HepG2 (cell line): ENCODE measurements at regions not wholly inside any gene's neighbourhood (a gene's known extent, or its start where the extent isn't known, plus 50 kb on each side); places are given as distances from the start of the nearest gene placed in this dataset.

ENCODE experiments used
- ATAC-seq: fragments of 200-7000 bp; cut with Tn5 transposase; 3 replicates; pipeline ENCODE4 v1.9.1; 2020; ENCODE audit warnings: mild to moderate bottlenecking, moderate library complexity
- BruUV-seq: library from RNA; stranded (reverse); fragments of 400-500 nt; replicated peaks from 2 replicates; lab custom pipeline; 2021; lab: Mats Ljungman, UMichigan
- CTCF ChIA-PET: fragments of 300-600 bp; formaldehyde crosslinking; extraction: SDS; loops from one replicate; lab custom pipeline; 2021; ENCODE audit warnings: low total read pairs, inconsistent platforms, low intra/inter-chr PET ratio; lab: Yijun Ruan, JAX
- POLR2A ChIA-PET: fragments of 350-600 bp; sonication (Branson Sonifier 250); formaldehyde crosslinking; loops from one replicate; lab custom pipeline; 2020; ENCODE audit warnings: antibody characterized with exemption, inconsistent platforms; lab: Yijun Ruan, JAX
- DNase-seq: peaks from one replicate; pipeline ENCODE4 v3.0.0-alpha.2; 2015; ENCODE audit warnings: low spot score
- FAIRE-seq: peaks from 3 replicates; lab custom pipeline; 2011; peaks lifted over from hg19 to GRCh38; lab: Jason Lieb, UNC
- H2AFZ ChIP-seq: one replicate; pipeline ENCODE4 v1.6.1; 2011; ENCODE audit warnings: low read length, inconsistent platforms
- H3K27ac ChIP-seq: fragments of 300-600 bp; 3 replicates; pipeline ENCODE4 v1.8.0; 2011; ENCODE audit warnings: mixed run types, mild to moderate bottlenecking, mixed read lengths, low read length, inconsistent platforms; ENCODE audit not compliant: insufficient read depth; ENCODE audit errors: extremely low read length
- H3K27me3 ChIP-seq, 2 experiments: fragments of 200-600 bp in 1 of 2; 2 replicates in 1 of 2; 3 replicates in 1 of 2; pipeline versions ENCODE4 v1.6.0 to v1.8.0; 2011; ENCODE audit warnings: low read length in 2 of 2, mild to moderate bottlenecking in 2 of 2, moderate library complexity in 2 of 2, inconsistent platforms in 1 of 2; ENCODE audit not compliant: insufficient read depth in 2 of 2, control insufficient read depth in 1 of 2
- H3K36me3 ChIP-seq, 2 experiments: fragments of 200-600 bp in 1 of 2; replicated peaks in 1 of 2; 2 replicates in 1 of 2; 3 replicates in 1 of 2; pipeline versions ENCODE4 v1.5.1 to v1.8.0; 2011; ENCODE audit warnings: low read length in 2 of 2, inconsistent platforms in 1 of 2; ENCODE audit not compliant: insufficient read depth in 2 of 2, control insufficient read depth in 1 of 2
- H3K4me1 ChIP-seq: 2 replicates; pipeline ENCODE4 v1.5.1; 2012; ENCODE audit warnings: low read length, inconsistent platforms; ENCODE audit not compliant: insufficient read depth
- H3K4me2 ChIP-seq: 2 replicates; pipeline ENCODE4 v1.6.0; 2011; ENCODE audit warnings: low read depth, low read length, inconsistent platforms
- H3K4me3 ChIP-seq, 3 experiments: fragments of 200-600 bp in 1 of 3; sonication (generic), shearing (Covaris generic) in 1 of 3; replicated peaks in 1 of 3; 2 replicates each; pipeline ENCODE4 v1.5.1; 2011 to 2016; ENCODE audit warnings: low read length in 3 of 3, inconsistent platforms in 2 of 3, low read depth in 2 of 3, mild to moderate bottlenecking in 2 of 3, control low read depth in 1 of 3, mixed read lengths in 1 of 3; ENCODE audit not compliant: insufficient read depth in 1 of 3
- H3K79me2 ChIP-seq: one replicate; pipeline ENCODE4 v1.6.1; 2011; ENCODE audit warnings: low read length, inconsistent platforms; ENCODE audit not compliant: insufficient read depth
- H3K9ac ChIP-seq: 2 replicates; pipeline ENCODE4 v1.6.0; 2011; ENCODE audit warnings: mild to moderate bottlenecking, low read depth, low read length, inconsistent platforms; ENCODE audit not compliant: insufficient read depth
- H3K9me3 ChIP-seq: 2 replicates; pipeline ENCODE4 v1.5.1; 2012; ENCODE audit warnings: mild to moderate bottlenecking, low read length
- H4K20me1 ChIP-seq: 2 replicates; pipeline ENCODE4 v1.6.0; 2011; ENCODE audit warnings: inconsistent platforms, mild to moderate bottlenecking, low read length, moderate library complexity; ENCODE audit not compliant: insufficient read depth
- HNRNPUL1 ChIP-seq: fragments of 200-400 bp; formaldehyde crosslinking; IDR thresholded peaks from 2 replicates; pipeline ENCODE4 v1.6.1; 2017; ENCODE audit warnings: low read depth, mild to moderate bottlenecking, low read length, moderate library complexity
- HOXA7 ChIP-seq: sonication (generic); formaldehyde crosslinking; IDR thresholded peaks from 2 replicates; pipeline ENCODE4 v1.8.1; 2022; ENCODE audit warnings: mild to moderate bottlenecking, missing genetic modification reagents, moderate library complexity
- KLF15 ChIP-seq: sonication (generic); formaldehyde crosslinking; IDR thresholded peaks from 2 replicates; pipeline ENCODE4 v1.8.1; 2023; ENCODE audit warnings: borderline replicate concordance, mild to moderate bottlenecking, inconsistent platforms, missing genetic modification reagents, mixed read lengths
- NR0B2 ChIP-seq: sonication (generic); formaldehyde crosslinking; IDR thresholded peaks from 2 replicates; pipeline ENCODE4 v1.4.0; 2020; ENCODE audit warnings: mild to moderate bottlenecking, missing genetic modification reagents
- SKIL ChIP-seq: sonication (generic); formaldehyde crosslinking; IDR thresholded peaks from 2 replicates; pipeline ENCODE4 v1.8.0; 2022; ENCODE audit warnings: missing genetic modification reagents, mild to moderate bottlenecking, moderate library complexity, borderline replicate concordance
- SRSF1 ChIP-seq: fragments of 200-400 bp; formaldehyde crosslinking; optimal IDR thresholded peaks from 2 replicates; pipeline ENCODE3; 2017; ENCODE audit warnings: mild to moderate bottlenecking, low read depth, low read length, moderate library complexity
- WIZ ChIP-seq: sonication (generic); formaldehyde crosslinking; IDR thresholded peaks from 2 replicates; pipeline ENCODE4 v1.5.1; 2020; ENCODE audit warnings: mild to moderate bottlenecking, missing genetic modification reagents
- YEATS2 ChIP-seq: sonication (generic); formaldehyde crosslinking; IDR thresholded peaks from 2 replicates; pipeline ENCODE4 v1.4.0; 2020; ENCODE audit warnings: missing genetic modification reagents, borderline replicate concordance
- ZBTB42 ChIP-seq: sonication (generic); formaldehyde crosslinking; IDR thresholded peaks from 2 replicates; pipeline ENCODE4 v1.5.0; 2020; ENCODE audit warnings: mild to moderate bottlenecking, missing genetic modification reagents
- ZNF558 ChIP-seq: sonication (generic); formaldehyde crosslinking; IDR thresholded peaks from 2 replicates; pipeline ENCODE4 v1.9.0; 2022; ENCODE audit warnings: mild to moderate bottlenecking, missing genetic modification reagents, borderline replicate concordance
- ZNF704 ChIP-seq: sonication (generic); formaldehyde crosslinking; IDR thresholded peaks from 2 replicates; pipeline ENCODE4 v1.8.1; 2023; ENCODE audit warnings: mild to moderate bottlenecking, inconsistent platforms, moderate library complexity, missing genetic modification reagents, borderline replicate concordance
- WGBS: methylation state at CpG from one replicate; pipeline ENCODE4 v1.1.6; 2017; ENCODE audit warnings: low lambda C conversion rate; 5-methylcytosine and 5-hydroxymethylcytosine counted together
- in situ Hi-C: cut with HindIII; loops from 2 replicates; pipeline ENCODE4 v1.10.0; 2017; ENCODE audit warnings: low pct_unique_long_range_greater_than_20kb; ENCODE audit not compliant: extremely low pct_ligation_motif_present
- intact Hi-C: fragments of 100-400 bp; cut with micrococcal nuclease; formaldehyde crosslinking; loops from one replicate; pipeline ENCODE4 v1.10.0; 2022; ENCODE audit not compliant: unreplicated experiment

GRCh38 chr19:29372921-29373797 is 152.6 kb upstream of the VSTM2B start:
- Histone ChIP-seq H3K27me3 (0 out of 5 replicates have a peak, but pooled peaks cover 0 to 2% of the 10 kb centered on the region in 2 experiments), H3K9ac (no peak overlapping the region), H3K4me1 (no peaks in the 10 kb centered on the region), H3K4me3 (no peak overlapping the region), H3K4me2 (no peak overlapping the region), H3K79me2 (no peaks in the 10 kb centered on the region), H3K36me3 (no peaks in the 10 kb centered on the region), H3K9me3 (no peaks in the 10 kb centered on the region), H3K27ac (no peak overlapping the region), H4K20me1 (no peaks in the 10 kb centered on the region), H2AFZ (no peak overlapping the region)
- TF ChIP-seq NR0B2 (CRISPR knock-in tag) (no peak), HNRNPUL1 (no peak), HOXA7 (no peak)
- no TSS peak for BruUV-seq
- 35% methylated on average over 9 of the region's 12 CpGs for WGBS
- CTCF ChIA-PET, result no interaction called here
- POLR2A ChIA-PET, result no interaction called here
- DNase-seq, result no peak
- intact Hi-C loops, result no loop called here
- in situ Hi-C loops, result no loop called here
- FAIRE-seq, result no peak
- ATAC-seq, result no peak

GRCh38 chr19:29375429-29376119 is 150.2 kb upstream of the VSTM2B start:
- FAIRE-seq (no peak), DNase-seq (no peak), ATAC-seq (no peak)
- CTCF ChIA-PET, result no interaction called here
- Histone ChIP-seq H3K79me2 (no peaks in the 10 kb centered on the region), H3K4me2 (no peak overlapping the region), H4K20me1 (no peaks in the 10 kb centered on the region), H3K4me1 (no peaks in the 10 kb centered on the region), H3K27me3 (no peaks in the 10 kb centered on the region; a peak in 1 of 5 replicates), H3K27ac (no peak overlapping the region), H3K36me3 (no peaks in the 10 kb centered on the region), H3K4me3 (no peak overlapping the region), H3K9ac (no peak overlapping the region), H3K9me3 (no peaks in the 10 kb centered on the region), H2AFZ (no peak overlapping the region)
- no TSS peak for BruUV-seq
- in situ Hi-C loops (no loop called here), intact Hi-C loops (no loop called here)
- 47% methylated on average over 14 of the region's 18 CpGs for WGBS
- POLR2A ChIA-PET, result no interaction called here
- no peak for TF ChIP-seq KLF15 (CRISPR knock-in tag)
- TF ChIP-seq YEATS2 (CRISPR knock-in tag), result no peak
- TF ChIP-seq ZNF558 (CRISPR knock-in tag), result no peak
- TF ChIP-seq ZNF704 (CRISPR knock-in tag), result no peak
- TF ChIP-seq SRSF1, result no peak
- TF ChIP-seq WIZ (CRISPR knock-in tag), result no peak
- TF ChIP-seq ZBTB42 (CRISPR knock-in tag), result no peak
- TF ChIP-seq SKIL, result no peak
